IPS-18a (cell line): ENCODE measurements at regions not wholly inside any gene's neighbourhood (a gene's known extent, or its start where the extent isn't known, plus 50 kb on each side); places are given as distances from the start of the nearest gene placed in this dataset.

Experiments used
- H3K27ac ChIP-seq: one replicate; pipeline ENCODE4 v1.5.1; 2013; ENCODE audit warnings: low read length
- H3K27me3 ChIP-seq: one replicate; pipeline ENCODE4 v1.6.1; 2013; ENCODE audit warnings: mild to moderate bottlenecking, low read length; ENCODE audit not compliant: control insufficient read depth, insufficient read depth
- H3K36me3 ChIP-seq: one replicate; pipeline ENCODE4 v1.6.1; 2013; ENCODE audit warnings: low read depth, low read length; ENCODE audit not compliant: control insufficient read depth
- H3K4me1 ChIP-seq: one replicate; pipeline ENCODE4 v1.6.1; 2013; ENCODE audit warnings: low read depth, low read length; ENCODE audit not compliant: control insufficient read depth
- H3K4me3 ChIP-seq: one replicate; pipeline ENCODE4 v1.5.1; 2013; ENCODE audit warnings: low read length
- H3K9ac ChIP-seq: one replicate; pipeline ENCODE4 v1.6.1; 2013; ENCODE audit warnings: mild to moderate bottlenecking, low read length, moderate library complexity
- H3K9me3 ChIP-seq: one replicate; pipeline ENCODE4 v1.6.1; 2013; ENCODE audit warnings: low read depth, low read length; ENCODE audit not compliant: control insufficient read depth

GRCh38 chr6:3944246-3944645, 95.1 kb downstream of the FAM50B start:
- no peak overlapping the region for H3K9ac ChIP-seq
- no peaks in the 10 kb centered on the region for H3K27me3 ChIP-seq
- H3K27ac ChIP-seq, result no peak overlapping the region
- no peaks in the 10 kb centered on the region for H3K36me3 ChIP-seq
- H3K4me1 ChIP-seq, result peaks cover 8% of the 10 kb centered on the region
- H3K4me3 ChIP-seq, result no peak overlapping the region
- H3K9me3 ChIP-seq, result no peaks in the 10 kb centered on the region

- H3K27ac ChIP-seq, result no peak overlapping the region
- no peaks in the 10 kb centered on the region for H3K9me3 ChIP-seq
- no peak overlapping the region for H3K4me3 ChIP-seq
- no peaks in the 10 kb centered on the region for H3K27me3 ChIP-seq
- no peaks in the 10 kb centered on the region for H3K36me3 ChIP-seq
- H3K4me1 ChIP-seq, result peaks cover 8% of the 10 kb centered on the region
- no peak overlapping the region for H3K9ac ChIP-seq
Observed at GRCh38 chr6:3946778-3947177, 97.6 kb downstream of the FAM50B start.

- H3K9me3 ChIP-seq, result no peaks in the 10 kb centered on the region
- H3K9ac ChIP-seq, result no peak overlapping the region
- no peaks in the 10 kb centered on the region for H3K27me3 ChIP-seq
- H3K4me1 ChIP-seq, result peaks cover 8% of the 10 kb centered on the region
- H3K36me3 ChIP-seq, result no peaks in the 10 kb centered on the region
- H3K27ac ChIP-seq, result no peak overlapping the region
- no peak overlapping the region for H3K4me3 ChIP-seq
Observed at GRCh38 chr6:3948866-3949265, 99.7 kb downstream of the FAM50B start.

DNA sequence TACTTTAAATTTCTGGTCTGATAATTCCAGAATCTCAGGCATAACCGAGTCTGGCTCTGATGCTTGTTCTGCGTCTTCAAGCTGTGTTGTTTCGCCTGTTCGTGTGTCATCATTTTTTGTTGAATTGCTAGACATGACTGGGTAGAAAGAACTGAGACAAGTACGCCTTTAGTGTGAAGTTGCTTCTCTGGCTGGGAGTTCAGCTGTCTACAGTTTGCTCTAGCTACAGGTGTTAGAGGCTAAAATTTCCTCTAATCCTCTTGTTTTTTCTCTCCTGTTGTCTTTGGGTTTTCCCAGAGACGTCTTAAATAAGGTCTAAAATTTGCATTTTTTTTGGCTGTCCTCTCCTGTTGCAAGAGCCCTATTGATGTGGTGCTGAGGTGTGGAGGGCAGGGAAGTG, 100.3 kb downstream of the FAM50B start:
- H3K9me3 ChIP-seq, result no peaks in the 10 kb centered on the region
- no peaks in the 10 kb centered on the region for H3K27me3 ChIP-seq
- no peak overlapping the region for H3K4me3 ChIP-seq
- no peaks in the 10 kb centered on the region for H3K36me3 ChIP-seq
- peaks cover 8% of the 10 kb centered on the region for H3K4me1 ChIP-seq
- no peak overlapping the region for H3K9ac ChIP-seq
- H3K27ac ChIP-seq, result no peak overlapping the region

DNA sequence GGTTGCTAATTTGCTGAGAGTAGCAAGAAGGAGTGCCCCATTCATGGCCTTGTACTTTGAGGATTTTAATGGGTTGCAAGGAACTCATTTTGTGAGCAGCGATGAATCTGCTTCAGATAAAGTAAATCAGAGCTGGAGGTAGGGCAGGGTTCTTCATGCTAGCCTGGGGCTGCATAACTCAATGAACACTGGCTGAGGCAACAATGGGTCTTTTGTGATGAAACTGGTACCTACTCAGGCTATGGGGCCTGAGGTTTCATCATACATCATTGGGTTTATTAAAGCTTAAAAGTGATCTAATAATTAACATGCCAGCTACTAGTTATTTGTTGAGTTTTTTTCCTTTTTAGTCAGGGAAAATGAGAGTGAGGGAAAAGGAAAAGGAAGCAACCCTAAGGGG, 106.9 kb downstream of the FAM50B start:
- H3K36me3 ChIP-seq, result no peaks in the 10 kb centered on the region
- no peaks in the 10 kb centered on the region for H3K9me3 ChIP-seq
- no peaks in the 10 kb centered on the region for H3K4me1 ChIP-seq
- no peak overlapping the region for H3K9ac ChIP-seq
- no peaks in the 10 kb centered on the region for H3K27me3 ChIP-seq
- no peak overlapping the region for H3K27ac ChIP-seq
- no peak overlapping the region for H3K4me3 ChIP-seq

GRCh38 chr6:3957321-3957720, 108.1 kb downstream of the FAM50B start:
- H3K4me1 ChIP-seq, result no peaks in the 10 kb centered on the region
- H3K27me3 ChIP-seq, result no peaks in the 10 kb centered on the region
- no peak overlapping the region for H3K27ac ChIP-seq
- no peak overlapping the region for H3K4me3 ChIP-seq
- no peaks in the 10 kb centered on the region for H3K36me3 ChIP-seq
- no peaks in the 10 kb centered on the region for H3K9me3 ChIP-seq
- no peak overlapping the region for H3K9ac ChIP-seq

DNA sequence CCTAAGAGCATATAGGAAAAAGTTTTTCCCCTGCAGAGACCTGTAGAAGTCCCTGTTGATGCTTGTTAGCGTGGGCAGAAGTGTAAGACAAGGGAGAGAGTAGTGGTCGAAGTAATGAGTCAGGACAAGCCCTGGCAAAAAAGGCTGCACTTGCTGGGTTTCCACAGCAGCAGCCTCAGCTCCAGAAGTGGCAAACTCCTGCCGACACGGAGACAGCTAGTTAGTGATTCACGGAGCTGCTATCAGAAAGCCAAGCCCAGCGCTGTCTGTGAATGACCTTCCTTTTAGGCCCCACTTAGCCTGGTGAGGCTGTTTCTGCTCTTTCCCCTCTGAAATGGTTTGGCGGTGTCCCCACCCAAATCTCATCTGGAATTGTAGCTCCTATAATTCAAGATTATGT, 109.1 kb downstream of the FAM50B start:
- H3K9ac ChIP-seq, result no peak overlapping the region
- H3K36me3 ChIP-seq, result no peaks in the 10 kb centered on the region
- H3K27me3 ChIP-seq, result no peaks in the 10 kb centered on the region
- no peaks in the 10 kb centered on the region for H3K4me1 ChIP-seq
- H3K9me3 ChIP-seq, result no peaks in the 10 kb centered on the region
- no peak overlapping the region for H3K4me3 ChIP-seq
- H3K27ac ChIP-seq, result no peak overlapping the region

GRCh38 chr6:3959385-3959784, 110.2 kb downstream of the FAM50B start:
- H3K9me3 ChIP-seq, result no peaks in the 10 kb centered on the region
- H3K27me3 ChIP-seq, result no peaks in the 10 kb centered on the region
- H3K27ac ChIP-seq, result no peak overlapping the region

DNA sequence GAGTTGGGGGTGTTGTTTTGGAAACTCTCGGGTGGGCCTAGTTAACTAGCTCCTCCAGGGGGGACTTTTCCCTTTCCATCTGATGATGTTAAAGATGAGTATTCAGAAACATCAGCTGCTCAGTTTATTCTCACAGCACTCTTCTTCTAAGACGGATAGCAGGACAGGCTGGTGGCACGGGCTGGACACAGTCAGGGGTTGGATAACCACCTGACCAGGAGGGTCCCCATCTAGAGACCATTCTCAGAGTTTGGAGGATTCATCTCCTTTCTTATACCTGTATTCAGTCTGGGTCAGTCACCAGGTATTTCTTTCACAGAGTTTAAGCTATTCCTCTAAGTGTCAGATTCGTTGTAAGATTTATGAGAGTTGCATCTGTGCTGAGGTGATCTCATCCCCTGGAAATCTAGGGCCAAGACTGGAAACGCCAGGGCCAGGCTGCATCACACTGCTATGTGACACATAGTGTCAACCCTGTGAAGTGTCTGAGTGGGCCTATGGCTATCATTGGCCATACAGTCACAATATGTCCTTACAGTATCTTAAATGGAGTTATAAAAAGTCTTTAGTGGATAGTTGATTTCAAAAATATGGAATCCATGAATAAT, 111.7 kb downstream of the FAM50B start:
- no peaks in the 10 kb centered on the region for H3K36me3 ChIP-seq
- no peaks in the 10 kb centered on the region for H3K27me3 ChIP-seq
- H3K4me3 ChIP-seq, result no peak overlapping the region
- H3K9ac ChIP-seq, result no peak overlapping the region
- no peaks in the 10 kb centered on the region for H3K9me3 ChIP-seq
- no peaks in the 10 kb centered on the region for H3K4me1 ChIP-seq
- H3K27ac ChIP-seq, result no peak overlapping the region

More at GRCh38 chr6:3959385-3959784, 110.2 kb downstream of the FAM50B start:
- Histone ChIP-seq H3K9ac (no peak overlapping the region), H3K4me1 (no peaks in the 10 kb centered on the region), H3K36me3 (no peaks in the 10 kb centered on the region), H3K4me3 (no peak overlapping the region)

DNA sequence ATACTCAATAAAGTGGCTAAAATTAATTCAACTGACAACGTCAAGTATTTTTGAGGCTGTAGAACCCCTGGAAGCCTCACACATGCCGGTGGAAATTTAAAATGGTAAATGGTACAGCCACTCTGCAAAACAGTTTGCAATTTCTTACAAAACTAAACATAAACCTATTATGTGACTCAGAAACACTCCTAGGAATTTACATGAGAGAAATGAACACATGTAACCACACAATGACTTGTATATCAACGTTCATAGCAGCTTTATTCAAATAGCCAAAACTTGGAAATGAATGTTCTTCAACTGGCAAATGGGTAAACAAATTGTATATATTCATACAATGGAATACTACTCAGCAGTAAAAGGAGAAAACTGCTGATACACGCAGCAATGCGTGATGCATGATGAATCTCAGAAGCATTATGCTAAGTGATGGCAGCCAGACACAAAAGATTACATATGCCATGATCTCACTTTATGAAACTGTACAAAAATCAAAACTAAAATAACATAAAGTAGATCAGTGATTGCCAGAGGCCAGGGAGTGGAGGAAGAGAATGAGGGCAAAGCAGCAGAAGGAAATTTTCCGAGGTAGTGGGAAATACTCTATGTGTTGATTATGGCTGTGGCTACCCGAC, 112.5 kb downstream of the FAM50B start:
- Histone ChIP-seq H3K9me3 (no peaks in the 10 kb centered on the region), H3K36me3 (no peaks in the 10 kb centered on the region)

DNA sequence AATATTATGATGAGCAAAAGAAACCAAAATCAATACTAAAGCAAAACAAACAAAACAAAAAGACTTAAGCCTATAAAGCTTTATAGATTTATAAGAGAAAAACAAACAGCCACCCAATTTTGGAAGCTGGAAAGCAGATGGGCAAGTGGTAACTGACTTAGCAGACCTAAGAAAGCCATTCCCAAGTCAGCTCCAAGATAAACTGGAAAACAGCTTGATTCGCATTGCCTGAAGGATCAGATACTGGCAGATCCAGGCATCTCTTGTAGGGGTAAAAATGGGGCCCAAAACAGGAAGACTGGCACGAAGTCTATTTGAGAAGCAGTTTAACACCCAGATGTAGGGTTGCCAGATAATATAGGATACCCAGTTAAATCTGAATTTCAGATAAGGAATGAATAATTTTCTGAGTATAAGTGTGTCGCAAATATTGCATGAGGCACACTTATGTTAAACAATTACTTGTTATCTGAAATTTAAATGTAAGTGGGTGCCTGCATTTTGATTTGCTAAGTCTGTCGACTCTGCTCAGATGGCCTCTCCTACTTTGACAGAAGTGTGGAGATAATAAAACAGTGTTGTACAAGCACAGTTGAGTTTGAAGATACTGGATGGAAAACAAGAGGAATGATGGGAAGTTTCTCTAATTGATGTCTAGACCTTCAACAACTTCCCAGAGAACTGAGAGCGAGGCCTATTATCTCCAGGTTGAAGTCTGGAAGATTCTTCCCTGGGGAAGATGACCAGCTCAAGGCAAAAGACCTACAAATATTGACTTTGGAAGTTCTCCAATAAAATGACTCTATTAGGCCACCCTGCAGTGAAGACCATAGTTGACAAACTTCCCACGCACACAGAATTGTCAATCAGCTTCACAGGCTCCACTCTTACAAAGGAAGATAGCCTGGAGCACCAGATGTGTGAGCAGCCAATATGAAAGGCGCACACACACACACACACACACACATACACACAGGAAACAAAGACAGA, 113.4 kb downstream of the FAM50B start:
- H3K36me3 ChIP-seq, result no peaks in the 10 kb centered on the region
- no peaks in the 10 kb centered on the region for H3K4me1 ChIP-seq
- no peak overlapping the region for H3K4me3 ChIP-seq
- no peak overlapping the region for H3K9ac ChIP-seq
- H3K27ac ChIP-seq, result no peak overlapping the region
- H3K9me3 ChIP-seq, result no peaks in the 10 kb centered on the region
- no peaks in the 10 kb centered on the region for H3K27me3 ChIP-seq

More for the DNA sequence above, 112.5 kb downstream of the FAM50B start:
- no peak overlapping the region for H3K9ac ChIP-seq
- no peaks in the 10 kb centered on the region for H3K27me3 ChIP-seq
- H3K4me1 ChIP-seq, result no peaks in the 10 kb centered on the region
- no peak overlapping the region for H3K4me3 ChIP-seq
- no peak overlapping the region for H3K27ac ChIP-seq
